ENCODE measurements at regions not wholly inside any gene's neighbourhood (a gene's known extent, or its start where the extent isn't known, plus 50 kb on each side); places are given as distances from the start of the nearest gene placed in this dataset.

- no peak for DNase-seq
These were observed 97.1 kb upstream of the EPHA7 start for GRCh38 chr6:93516441-93516840.

- DNase-seq = no peak
These were observed 96.4 kb upstream of the EPHA7 start for GRCh38 chr6:93515736-93516135.

GRCh38 chr6:93498713-93499112 is 79.4 kb upstream of the EPHA7 start:
- DNase-seq = no peak

- no peak for DNase-seq
These were observed 77.2 kb upstream of the EPHA7 start for GRCh38 chr6:93496548-93496947.

GRCh38 chr6:93494057-93494456 is 74.7 kb upstream of the EPHA7 start:
- no peak for DNase-seq

- no peak for DNase-seq
These were observed 55.4 kb upstream of the EPHA7 start for GRCh38 chr6:93474733-93475179.

- DNase-seq = no peak
These were observed 51.9 kb upstream of the EPHA7 start for GRCh38 chr6:93471281-93471680.

Measured in right kidney (tissue), 1 donor.